Stimulated activated naive CD4-positive, alpha-beta T cell (primary cell): ENCODE measurements at regions not wholly inside any gene's neighbourhood (a gene's known extent, or its start where the extent isn't known, plus 50 kb on each side); places are given as distances from the start of the nearest gene placed in this dataset.

Source experiments
- DNase-seq, 6 experiments: peaks; one replicate each; lab custom pipeline; 2025; lab: John Stamatoyannopoulos, UW

DNA sequence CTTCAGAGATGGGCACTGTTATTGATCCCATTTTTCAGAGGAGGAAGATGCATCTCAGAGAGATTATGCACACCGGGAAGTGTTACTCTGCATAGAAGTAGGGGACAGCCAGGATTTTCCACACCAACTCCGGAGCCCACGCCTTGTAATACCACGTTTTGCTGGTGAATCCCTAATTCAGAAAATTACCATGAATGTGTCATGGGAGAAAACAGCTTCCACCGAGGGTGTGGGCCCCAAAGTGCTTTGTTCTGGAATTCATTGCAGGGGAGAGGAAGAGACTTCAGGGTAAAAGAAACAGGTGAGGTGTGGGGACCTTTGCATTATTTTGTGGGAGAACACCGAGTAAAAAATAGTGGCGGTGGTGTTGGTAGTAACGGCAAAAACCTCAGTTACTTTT, 1051.4 kb upstream of the RBFOX1 start:
- no peak for DNase-seq

DNA sequence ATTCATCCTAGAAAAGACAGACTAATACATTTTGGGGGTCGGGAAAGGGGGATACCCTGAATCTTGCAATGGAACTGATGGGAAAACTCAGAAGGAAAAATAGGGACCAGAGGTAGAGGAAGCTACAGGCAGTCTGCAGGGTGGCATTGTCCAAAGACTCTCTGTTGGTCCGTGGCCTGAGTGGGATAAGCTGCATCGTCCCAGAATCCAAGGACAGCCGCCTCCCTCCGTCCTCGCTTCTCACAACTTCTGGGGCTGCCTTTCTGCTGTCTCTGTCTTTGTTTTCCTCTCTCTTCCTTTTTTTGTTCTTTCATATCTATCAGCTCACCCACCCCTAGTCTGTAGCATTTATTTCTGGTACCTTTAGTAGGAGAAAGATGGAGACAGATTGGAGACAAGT, 1052.6 kb upstream of the RBFOX1 start:
- DNase-seq: no peak

DNA sequence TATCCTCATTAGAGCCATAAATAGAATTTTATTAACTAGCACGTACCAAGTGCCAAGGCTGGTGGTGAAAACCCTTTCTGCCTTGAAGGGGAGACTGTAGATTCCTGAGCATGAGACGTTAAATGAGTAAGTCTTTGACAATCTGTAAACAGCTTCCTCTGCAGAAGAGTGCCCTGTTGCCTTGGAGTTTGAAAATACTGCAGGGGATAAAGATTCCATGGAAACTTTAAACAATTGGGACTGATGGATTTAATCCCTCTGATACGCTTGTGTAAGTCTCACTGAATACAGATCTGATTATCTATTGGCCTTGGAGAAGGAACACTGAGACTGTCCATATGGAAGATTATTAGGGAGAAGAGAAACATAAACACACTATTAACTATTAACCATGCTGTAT, 1053.4 kb upstream of the RBFOX1 start:
- DNase-seq: no peak

DNA sequence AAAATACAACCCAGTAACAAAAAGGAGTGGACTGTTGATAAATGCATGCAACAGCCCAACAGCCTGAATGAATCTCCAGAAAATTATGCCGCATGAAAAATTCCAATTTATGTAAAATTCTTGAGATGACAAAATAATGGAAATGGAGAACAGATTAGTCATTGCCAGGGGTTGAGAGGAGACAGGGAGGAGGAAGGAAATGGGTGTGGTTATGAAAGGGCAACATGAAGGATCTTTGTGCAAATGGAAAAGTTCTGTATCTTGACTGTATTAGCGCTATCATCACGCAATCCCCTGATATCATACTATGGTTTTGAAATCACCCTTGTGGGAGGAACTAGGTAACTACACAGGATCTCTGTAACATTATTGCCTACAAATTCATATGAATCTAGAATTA, 1058.3 kb upstream of the RBFOX1 start:
- no peak for DNase-seq

DNA sequence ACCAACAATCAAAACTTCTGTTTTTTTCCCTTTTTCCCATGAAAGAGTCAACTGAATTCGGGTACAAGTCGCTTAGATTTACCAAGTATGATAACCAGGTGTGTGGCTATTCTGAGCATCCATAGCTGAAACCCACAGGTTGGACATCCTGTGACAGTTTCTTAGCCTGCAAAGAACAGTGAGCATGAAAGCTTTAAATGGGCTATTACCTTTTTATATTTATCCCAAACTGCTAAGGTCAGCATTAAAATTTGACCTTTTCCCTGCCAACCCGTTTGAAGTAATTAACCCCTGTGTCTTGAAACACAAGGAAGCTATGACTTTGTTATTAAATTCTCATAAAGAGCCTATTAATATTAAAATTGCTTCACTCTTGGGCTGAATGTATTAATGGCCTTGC, 1065.0 kb upstream of the RBFOX1 start:
- no peak for DNase-seq

DNA sequence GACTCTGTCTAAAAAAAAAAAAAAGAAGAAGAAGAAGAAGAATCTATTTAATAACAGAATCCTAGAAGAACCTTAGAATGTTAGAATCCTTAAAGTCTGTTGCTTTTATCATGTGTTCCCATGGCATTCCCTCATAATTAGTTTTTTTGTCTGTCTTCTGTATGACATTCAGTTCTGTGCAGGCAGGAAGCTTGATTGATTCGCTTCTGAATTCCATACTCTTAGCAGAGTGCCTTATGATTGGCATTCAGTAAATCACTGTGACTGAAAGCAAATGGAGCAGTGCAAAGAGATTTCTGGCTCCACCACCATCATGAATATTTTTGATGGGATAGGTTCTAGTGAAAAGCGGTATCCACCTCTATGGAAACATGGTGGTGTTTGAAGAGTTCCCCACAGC, 1065.9 kb upstream of the RBFOX1 start:
- no peak for DNase-seq

DNA sequence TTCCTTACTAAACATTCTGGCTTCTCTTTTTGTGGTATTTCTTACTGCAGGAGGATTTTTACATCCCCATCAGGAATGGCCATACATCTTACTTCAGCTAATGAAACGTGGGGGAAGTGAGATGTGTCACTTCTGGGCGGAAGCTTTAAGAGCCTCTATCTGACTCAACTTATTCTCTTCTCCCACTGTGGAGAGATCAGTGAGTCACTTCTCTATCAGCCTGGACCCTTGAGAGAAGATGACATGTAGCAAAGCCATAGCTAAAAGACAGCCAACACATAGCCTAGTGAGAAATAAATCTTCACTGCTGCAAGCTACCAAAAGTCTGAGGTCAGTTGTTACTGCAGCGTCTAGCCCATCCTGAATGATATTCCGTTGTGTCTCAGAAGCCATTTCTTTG, 1066.7 kb upstream of the RBFOX1 start:
- DNase-seq: no peak

DNA sequence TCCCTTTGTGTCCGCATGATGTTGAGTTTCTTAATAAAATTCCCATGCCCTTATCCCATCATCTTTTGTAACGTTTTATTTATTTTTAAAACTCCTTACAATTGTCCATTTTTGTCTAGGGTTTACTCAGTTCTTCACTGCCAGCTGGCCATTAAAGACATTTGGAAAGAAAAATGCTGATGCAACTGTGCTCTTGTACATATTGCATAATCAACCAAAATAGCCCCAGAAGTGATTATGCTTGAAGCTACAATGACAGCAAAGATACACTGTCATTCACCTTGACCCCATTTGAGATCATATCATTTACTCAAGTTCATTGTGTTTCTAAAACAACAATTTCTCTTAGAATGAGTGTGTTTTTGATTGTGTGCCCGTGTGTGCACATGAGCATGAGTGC, 1074.6 kb upstream of the RBFOX1 start:
- no peak for DNase-seq

DNA sequence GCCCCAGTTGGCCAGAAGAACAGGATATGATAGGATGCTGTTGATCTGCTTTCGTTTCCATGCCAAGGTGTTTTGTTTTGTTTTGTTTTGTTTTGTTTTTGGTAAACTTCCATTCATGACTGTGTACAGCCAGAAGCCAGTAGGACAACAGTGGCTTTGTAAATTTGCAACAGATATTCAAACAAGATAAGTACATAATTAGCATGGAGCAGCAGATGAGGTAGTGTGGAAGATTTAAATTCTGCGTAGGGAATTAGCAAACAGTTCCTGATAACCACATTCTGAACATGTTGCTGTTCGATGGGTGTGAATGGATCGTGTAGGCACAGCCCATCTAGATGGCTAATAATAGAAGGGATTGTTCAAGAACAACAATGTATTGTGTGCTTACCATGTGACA, 1080.1 kb upstream of the RBFOX1 start:
- DNase-seq: no peak

DNA sequence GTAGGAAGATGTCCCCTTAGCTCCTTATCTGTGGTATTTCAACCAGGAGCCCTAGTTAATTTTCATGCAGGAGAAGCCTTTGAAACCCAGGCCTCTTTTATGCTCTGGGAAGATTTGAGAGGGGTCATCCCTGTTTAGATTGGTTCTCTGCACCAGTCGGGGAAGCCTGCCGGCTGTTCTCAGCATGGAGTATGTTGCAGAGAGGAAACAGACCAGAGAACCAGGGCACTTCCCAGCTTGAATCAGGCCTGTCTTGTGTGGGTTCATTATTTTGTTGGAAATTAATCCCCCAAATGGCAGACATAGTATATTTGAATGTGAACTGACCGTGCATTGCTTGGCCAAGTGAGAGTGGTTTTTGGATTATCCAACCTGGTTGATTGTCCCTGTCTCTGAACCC, 1082.1 kb upstream of the RBFOX1 start:
- DNase-seq: no peak

DNA sequence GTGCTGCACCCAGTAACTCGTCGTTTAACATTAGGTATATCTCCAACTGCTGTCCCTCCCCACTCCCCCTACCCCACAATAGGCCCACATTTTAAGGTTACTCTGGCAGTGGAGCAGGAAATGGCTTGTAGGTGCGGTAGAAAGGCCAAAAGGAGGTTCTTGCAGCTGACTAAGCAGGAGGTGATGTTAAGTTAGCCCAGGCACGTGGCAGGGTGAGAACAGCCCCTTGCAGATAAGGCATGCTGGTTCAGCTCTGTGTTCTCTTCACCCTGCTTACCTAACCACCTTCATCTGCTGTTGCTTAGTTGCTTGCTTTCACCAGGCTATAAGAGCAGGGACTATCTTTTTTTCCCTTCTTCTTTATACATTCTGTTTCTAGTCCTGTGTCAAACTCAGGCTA, 1082.8 kb upstream of the RBFOX1 start:
- no peak for DNase-seq

DNA sequence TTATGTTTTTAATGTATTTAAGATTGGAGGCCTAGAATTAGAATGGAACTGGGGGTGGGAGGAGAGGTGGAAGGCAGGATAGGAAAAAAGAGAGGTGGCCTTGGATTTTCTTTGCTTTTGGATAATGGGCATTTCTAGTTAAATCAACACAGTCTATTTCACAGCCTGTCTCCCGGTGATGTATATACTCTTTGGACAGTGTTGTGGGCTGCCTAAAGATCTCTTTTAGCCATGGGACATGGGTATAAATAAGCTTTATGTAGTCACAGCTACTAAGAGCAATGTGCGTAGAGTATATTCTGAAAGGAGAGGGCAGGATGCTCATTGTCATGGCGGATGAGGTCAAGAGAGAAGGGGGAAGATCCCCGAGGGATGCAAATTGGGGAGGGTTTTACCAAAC, 1084.4 kb upstream of the RBFOX1 start:
- no peak for DNase-seq

DNA sequence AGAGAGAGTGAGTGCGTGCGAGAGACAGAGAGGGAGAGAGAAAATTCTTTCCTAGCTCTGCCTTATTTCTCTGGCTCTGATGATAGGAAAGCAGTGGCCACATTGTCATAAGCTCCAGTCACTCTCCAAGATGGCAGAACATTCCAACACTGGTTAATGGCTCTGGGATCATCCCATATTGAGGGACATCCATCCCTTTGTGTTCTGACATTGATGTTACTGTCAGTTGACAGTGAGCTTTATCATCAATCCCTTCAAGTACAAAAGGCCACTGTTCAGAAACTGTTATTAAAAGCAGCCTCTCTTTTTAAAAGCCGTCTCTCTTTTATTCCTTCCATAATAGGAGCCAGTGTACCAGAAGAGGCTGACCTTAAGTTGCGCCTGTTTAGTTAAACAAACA, 1084.9 kb upstream of the RBFOX1 start:
- no peak for DNase-seq

DNA sequence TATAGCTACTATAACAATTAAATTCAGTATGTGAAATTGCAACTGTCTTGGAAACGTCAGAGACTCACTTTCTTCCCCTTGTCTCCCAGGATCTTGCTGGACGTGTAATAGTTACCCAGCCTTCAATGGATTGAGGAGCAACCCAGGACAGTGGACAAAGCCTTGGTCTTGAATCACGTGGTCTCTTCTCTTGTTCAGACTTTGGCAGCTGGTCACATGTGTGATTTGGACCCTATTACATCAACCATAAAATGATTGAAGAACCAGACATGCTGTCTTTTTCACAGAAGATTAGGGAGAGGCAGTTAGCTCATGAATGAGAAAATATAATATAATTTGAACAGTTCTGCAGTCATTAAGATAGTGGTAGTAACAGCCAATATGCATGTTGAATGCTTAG, 1085.5 kb upstream of the RBFOX1 start:
- no peak for DNase-seq

DNA sequence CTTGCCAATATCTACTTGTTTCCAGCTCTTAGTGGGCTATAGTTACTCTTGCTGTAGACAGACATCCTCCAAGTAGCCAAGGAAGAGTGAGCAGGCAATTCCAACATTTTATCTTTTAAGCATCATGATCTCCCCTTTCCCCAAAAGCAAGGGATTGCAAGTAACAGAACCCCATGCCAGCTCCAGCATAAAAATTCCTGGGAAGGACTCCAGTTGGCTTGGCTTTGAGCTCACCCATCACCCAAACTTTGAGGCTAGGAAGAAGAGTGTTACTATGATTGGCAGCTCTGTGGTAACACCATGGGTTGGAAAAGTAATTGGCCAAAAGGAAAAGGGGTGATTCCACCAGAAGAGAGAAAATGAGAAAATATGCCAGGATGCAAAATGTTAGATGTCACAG, 1086.4 kb upstream of the RBFOX1 start:
- DNase-seq: no peak

DNA sequence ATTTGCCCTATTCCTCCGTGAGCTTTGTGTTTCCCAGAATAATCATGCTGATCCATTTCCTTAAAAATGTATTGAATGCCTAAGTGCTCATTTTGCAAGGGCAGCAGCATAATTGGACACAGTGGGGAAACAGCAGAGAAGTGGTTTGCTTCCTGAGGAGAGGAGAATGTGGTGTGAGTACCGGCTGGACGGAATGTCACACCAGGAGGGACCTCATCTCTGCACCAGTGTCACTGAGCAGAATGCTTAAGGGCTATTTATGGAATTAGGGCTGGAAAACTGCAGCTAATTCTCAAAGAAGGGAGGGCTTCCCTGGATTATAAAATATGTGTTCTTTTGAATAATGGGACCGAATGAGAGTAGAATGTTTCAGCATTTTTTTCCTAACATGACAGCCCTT, 1100.6 kb upstream of the RBFOX1 start:
- no peak for DNase-seq

DNA sequence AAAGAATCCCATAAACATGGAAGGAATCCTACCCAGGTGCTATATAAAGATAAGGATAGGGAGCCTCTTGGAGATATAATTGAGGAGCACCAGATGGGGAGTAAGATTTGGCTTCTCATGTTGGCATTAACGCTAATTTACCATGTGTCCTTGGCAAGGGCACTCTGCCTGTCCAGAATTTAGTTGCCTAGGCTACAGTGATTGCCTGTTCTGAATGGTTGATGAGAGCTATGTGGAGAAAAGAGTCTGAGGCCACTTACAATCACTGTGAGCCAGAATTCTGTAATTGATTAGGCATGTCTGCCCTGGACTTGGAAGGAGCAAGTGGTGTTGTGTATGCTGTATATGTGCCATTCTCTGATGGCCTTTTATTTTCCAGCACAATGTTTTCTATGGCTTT, 1101.2 kb upstream of the RBFOX1 start:
- no peak for DNase-seq

DNA sequence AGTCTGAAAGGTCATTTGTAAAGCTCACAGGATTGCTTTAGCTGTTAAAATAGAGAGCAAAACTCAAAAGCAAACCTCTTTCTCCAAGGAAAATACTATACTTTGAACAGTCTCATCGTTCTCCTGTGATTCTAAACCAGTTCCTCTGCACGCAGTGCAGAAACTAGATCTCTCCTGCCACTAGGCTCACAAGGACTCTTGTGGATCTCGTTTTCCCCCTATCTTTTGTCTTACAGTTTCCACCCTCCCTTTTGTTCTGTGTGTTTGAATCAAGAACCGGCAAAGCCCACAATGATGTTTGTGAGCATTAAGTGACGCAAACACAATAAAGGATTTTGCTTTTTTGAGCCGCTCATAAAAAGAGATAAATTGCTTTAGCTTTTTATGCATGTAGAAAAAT, 1103.5 kb upstream of the RBFOX1 start:
- no peak for DNase-seq

DNA sequence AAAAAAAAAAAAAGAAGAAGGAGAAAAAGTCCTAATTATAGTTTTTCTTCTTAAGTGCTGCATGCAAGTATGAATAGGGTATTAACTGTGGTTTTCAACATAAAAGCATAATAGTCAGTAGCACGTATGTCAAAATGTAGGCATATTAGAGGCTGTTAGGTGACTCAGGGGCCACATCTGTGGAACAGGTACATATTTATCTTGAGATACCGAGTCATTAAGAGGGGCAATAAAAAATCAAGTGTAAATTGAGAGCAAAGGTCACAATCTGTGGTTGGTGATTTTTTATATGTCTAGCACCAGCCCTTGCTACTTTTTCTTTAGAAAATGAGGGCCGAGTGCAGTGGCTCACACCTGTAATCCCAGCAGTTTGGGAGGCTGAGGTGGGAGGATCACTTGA, 1113.8 kb upstream of the RBFOX1 start:
- DNase-seq: no peak

DNA sequence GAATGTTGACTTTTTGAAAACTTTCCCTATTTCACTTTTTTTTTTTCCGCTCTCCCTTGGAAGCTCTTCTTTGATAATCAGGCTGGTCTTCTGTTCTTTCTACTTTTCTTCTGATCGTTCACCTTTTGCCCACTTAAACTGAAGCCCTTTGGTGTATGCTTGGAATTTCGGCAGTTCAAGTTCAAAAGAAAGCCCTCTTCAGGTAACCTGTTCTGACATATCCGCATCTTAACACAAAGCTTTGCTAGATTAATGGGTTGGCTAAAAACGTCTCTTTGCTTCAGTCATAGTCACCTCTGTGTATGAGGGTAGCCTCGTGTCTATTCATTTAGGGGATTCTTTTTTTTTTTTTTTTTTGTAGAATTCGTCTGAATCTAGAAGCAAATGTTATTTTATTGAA, 1115.8 kb upstream of the RBFOX1 start:
- no peak for DNase-seq

DNA sequence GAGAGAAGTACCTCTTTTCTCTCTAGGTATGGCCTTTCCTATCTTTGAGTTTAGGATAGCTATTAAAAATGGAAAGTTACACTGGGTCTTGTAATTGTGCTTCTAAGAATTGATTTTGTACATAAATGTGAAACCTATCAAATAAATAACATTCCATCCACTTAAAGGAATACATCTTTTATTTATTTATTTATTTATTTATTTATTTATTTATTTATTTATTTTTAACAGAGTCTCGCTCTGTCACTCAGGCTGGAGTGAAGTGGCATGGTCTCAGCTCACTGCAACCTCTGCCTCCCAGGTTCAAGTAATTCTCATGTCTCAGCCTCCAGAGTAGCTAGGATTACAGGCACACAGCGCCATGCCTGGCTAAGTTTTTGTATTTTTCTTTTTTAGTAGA, 1114.0 kb upstream of the EEF2KMT start:
- no peak for DNase-seq

DNA sequence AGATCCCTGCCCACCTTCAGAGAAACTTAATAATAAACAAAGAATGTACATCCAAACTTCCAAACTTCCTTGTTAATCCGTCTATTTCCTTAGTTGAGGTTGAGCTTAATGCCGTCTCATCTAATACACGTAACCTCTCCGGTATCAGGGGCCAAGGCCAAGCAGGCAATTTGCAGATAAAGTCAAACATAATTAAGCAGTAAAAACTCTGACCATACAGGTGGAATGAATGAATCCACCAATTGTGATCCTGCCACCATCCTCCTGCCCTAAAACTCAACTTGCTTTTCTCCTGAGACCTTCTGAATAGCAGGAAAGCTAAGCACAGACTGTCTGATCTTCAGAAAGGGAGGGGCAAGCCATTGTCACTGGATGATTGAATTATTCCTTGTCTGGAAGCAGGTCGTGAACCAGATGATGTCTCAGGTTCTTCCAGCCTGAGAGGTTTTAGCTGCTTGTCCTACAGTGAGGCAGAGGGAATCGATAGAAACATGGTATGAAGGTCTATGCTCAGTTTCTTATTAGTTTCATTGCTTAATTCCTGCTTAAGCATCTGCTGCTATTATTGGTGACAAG, 1111.8 kb upstream of the EEF2KMT start:
- DNase-seq: no peak

DNA sequence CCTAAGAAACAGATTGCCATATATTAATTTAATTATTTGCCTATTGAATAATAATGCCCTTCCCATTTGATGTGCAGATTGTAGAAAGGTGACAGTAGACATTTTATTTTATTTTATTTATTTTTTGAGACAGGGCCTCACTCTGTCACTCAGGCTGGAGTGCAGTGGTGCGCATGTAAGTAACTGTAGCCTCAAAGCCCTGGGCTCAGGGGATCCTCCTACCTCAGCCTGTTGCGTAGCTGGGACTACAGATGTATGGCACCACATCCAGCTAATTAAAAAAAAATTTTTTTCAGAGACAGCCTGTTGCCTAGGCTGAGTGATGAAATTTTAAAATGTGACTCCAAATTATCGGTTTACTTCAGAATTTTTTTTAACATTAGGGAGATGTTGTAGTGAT, 1110.0 kb upstream of the EEF2KMT start:
- no peak for DNase-seq

DNA sequence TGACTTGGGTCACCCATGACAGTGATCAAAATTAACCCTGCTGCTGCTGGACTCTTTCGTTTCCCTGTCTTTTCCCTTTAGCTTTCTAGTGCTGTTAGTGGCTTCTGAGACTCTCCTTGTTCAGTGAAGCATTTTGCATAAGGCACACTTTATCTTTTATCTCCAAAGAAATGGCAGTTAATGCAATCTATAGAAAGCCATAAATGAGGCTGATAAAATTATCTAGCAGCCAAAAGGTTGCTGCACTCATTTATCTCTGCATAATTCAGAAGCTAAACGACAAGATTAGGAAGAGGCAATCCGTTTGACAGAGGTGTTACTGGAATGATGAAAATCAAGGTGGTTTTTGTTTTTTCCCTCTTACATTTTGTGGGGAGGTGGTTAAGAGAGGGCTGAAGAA, 1109.5 kb upstream of the EEF2KMT start:
- no peak for DNase-seq

DNA sequence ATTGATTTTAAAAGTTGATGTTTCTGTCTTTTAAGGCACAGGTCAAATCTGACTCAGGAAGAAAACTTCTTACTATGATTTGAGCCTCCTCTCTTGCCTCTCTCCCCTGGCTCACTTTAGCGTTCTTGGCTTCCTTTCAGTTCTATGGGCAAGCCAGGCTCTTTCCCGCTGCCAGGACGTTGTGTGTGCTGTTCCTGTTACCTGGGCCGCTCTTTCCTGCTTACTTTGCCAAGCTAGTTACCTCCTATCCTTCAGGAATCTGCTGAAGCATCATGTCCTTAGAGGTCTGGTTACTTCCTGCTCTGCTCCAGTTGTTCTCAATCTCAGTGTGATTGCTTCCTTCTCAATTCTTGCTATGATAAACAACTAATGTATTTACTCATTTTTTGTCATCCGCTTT, 1108.5 kb upstream of the EEF2KMT start:
- DNase-seq: no peak
